ENCODE measurements at regions not wholly inside any gene's neighbourhood (a gene's known extent, or its start where the extent isn't known, plus 50 kb on each side); places are given as distances from the start of the nearest gene placed in this dataset.

DNA sequence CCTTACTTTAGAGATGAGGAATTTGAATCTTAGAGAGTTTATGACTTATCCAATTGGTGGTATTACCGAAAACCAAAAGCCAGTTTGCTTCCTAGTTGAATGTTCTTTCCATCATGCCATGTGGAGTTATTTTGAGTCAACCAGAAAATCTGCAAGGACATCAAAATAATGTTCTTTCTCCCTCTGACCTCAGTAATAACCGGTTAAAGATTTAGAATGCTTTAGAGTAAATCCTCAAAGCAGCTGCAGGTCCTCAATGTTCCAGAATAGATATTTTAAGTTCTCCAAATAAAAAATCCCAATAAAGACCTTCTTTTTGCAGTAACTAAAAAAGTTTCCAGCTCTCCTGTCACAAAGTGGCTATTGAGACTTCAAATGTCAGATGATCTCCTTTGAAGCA, 396.6 kb downstream of the ADAMTS20 start:
- TF ChIP-seq, protein P1, sequence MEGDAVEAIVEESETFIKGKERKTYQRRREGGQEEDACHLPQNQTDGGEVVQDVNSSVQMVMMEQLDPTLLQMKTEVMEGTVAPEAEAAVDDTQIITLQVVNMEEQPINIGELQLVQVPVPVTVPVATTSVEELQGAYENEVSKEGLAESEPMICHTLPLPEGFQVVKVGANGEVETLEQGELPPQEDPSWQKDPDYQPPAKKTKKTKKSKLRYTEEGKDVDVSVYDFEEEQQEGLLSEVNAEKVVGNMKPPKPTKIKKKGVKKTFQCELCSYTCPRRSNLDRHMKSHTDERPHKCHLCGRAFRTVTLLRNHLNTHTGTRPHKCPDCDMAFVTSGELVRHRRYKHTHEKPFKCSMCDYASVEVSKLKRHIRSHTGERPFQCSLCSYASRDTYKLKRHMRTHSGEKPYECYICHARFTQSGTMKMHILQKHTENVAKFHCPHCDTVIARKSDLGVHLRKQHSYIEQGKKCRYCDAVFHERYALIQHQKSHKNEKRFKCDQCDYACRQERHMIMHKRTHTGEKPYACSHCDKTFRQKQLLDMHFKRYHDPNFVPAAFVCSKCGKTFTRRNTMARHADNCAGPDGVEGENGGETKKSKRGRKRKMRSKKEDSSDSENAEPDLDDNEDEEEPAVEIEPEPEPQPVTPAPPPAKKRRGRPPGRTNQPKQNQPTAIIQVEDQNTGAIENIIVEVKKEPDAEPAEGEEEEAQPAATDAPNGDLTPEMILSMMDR (conservative IDR thresholded peaks at IDR 0.05; ENCODE audit: low read depth), result no peak
- ChIA-PET POLR2A (ENCODE audit: low non-redundant PET) (no interaction called here), CTCF (interaction anchor here (0.7 kb wide), 1 partner anchor 343 kb away, joined by 3 read pairs; no protein-coding TSS in a partner anchor)
- H3K27ac ChIP-seq, result no peak overlapping the region
- no peak for DNase-seq (ENCODE audit: low spot score)

DNA sequence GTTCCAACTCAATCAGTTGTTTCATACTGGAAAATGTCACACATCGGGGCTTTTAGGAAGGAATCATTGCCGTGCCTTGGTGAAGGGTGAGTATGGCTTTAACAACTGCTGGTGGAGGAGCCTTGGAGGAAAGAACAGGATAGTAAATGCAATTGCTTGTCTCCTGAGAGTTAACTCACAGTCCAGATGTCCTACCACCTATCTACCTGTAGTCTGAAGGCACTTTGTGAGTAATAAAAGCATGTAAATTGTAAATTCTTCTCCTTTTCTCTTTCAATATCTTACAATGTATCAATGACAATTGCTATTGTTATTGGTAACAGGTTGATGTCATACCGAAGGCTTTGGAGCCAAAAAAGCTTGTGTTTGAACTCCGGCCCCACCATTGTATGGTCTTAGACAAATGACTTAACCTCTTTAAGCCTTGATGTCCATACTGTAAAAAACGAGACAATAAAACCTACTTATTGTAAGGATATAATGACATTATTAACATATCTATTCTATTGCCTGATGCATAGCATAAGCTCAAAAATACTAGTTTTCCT, 397.4 kb downstream of the ADAMTS20 start:
- H3K27ac ChIP-seq, result no peak overlapping the region
- no peak for DNase-seq (ENCODE audit: low spot score)
- CTCF ChIA-PET, result interaction anchor here (0.6 kb wide), 1 partner anchor 664 kb away, joined by 3 read pairs; no protein-coding TSS in a partner anchor
- POLR2A ChIA-PET (ENCODE audit: low non-redundant PET), result no interaction called here
- TF ChIP-seq, protein P1 (conservative IDR thresholded peaks at IDR 0.05; ENCODE audit: low read depth), result no peak

DNA sequence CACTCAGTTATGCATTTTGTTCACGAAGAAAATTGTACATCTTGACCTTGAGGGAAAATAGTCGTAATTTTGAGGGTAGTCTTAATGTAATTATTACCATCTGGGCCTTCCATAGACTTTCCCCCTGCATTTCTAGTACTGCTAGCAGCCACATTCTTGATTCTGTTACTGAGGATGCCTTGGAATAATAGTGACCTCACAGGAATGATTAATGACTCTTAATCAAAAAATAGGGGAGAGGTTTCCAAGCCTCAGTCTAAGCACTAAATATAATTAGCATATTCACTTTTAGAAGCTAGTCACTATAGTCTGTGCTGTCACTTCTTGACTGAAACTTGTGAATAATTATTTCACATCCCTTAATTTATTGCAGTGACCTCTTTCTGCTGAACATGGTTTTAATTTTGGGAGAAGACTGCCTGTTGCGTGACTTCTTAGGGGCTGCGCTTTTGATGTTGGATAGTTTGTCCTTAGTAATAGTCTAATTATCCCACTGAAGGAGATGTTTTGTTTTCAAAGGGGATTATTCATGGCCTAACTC, 400.5 kb downstream of the ADAMTS20 start:
- no peak for DNase-seq (ENCODE audit: low spot score)
- TF ChIP-seq, protein P1 (conservative IDR thresholded peaks at IDR 0.05; ENCODE audit: low read depth), result no peak
- POLR2A ChIA-PET (ENCODE audit: low non-redundant PET), result no interaction called here
- CTCF ChIA-PET, result interaction anchor here (0.6 kb wide), 2 partner anchors 20 to 293 kb away, joined by 3 to 6 read pairs; no protein-coding TSS in a partner anchor
- no peak overlapping the region for H3K27ac ChIP-seq

DNA sequence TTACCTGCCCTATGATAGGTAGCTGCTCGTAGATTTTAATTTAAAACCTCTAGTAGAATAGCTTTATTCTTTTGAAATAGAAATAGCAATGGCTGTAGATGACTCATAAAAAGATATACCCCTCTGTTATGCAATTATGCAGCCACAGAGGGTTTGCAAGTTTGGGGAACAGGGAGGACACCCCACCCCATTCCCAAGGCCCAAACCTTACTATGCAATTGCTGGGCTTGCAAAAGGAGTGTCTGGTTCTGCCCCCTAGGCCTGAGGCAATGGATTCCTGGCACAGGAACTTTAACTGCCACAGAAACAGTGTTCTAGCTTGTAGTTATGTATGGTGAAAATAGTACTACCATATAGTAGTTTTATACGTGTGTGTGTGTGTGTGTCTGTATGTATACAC, 403.3 kb downstream of the ADAMTS20 start:
- ChIA-PET POLR2A (ENCODE audit: low non-redundant PET) (no interaction called here), CTCF (interaction anchor here (0.5 to 0.6 kb wide), 2 partner anchors 15 to 49 kb away, joined by 3 to 4 read pairs; no protein-coding TSS in a partner anchor)
- peak overlapping the region; percentile 56 for H3K27ac ChIP-seq
- TF ChIP-seq, protein P1 (conservative IDR thresholded peaks at IDR 0.05; ENCODE audit: low read depth), result no peak
- DNase-seq (ENCODE audit: low spot score), result peak; percentile 57

DNA sequence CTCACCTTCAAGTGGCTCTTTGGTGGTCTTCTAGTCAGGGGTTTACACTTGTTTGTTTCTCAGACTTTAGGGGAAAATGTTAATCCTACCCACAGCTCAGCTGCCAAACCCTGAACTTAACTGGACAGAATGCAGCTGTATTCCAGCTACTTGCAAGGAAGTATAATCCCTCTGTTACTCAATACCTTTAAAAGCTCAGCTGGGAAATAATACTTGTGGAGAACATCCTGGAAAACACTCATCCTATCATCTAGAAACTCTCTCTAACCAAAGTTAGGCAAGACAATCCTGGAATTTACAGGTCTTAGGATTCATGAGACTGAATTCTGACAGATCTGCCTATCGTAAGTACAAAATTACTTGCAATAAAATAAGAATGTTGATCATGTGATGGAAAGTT, 404.1 kb downstream of the ADAMTS20 start:
- ChIA-PET CTCF (interaction anchor here (0.5 kb wide), 1 partner anchor 751 kb away, joined by 3 read pairs; no protein-coding TSS in a partner anchor), POLR2A (ENCODE audit: low non-redundant PET) (no interaction called here)
- TF ChIP-seq, protein P1 (conservative IDR thresholded peaks at IDR 0.05; ENCODE audit: low read depth), result no peak
- DNase-seq (ENCODE audit: low spot score), result no peak
- H3K27ac ChIP-seq, result no peak overlapping the region

DNA sequence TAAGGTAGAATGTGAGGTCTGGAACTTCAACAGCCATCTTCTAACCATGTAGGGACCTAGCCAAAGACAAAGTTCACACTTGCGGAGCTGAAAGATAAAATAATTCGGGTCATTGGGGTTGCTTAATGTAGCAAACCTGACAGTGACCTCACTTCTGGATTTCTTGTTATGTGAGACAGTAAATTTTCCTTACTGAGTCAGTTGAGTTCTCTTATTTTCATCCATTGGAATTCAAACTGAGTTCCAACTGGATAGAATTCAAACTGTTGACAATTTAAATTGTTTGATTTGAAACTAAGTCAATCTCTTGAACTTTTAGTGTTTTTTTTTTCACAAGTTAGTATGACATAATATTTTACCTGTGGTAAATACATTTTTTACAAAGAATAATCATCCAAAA, 406.5 kb downstream of the ADAMTS20 start:
- TF ChIP-seq, protein P1 (conservative IDR thresholded peaks at IDR 0.05; ENCODE audit: low read depth), result no peak
- no peak overlapping the region for H3K27ac ChIP-seq
- DNase-seq (ENCODE audit: low spot score), result no peak
- CTCF ChIA-PET, result no interaction called here
- POLR2A ChIA-PET (ENCODE audit: low non-redundant PET), result no interaction called here
